Pancreas (tissue), 10 donors: ENCODE measurements at regions not wholly inside any gene's neighbourhood (a gene's known extent, or its start where the extent isn't known, plus 50 kb on each side); places are given as distances from the start of the nearest gene placed in this dataset.

Experiments used
- ATAC-seq, 4 donors: fragments of 200-7000 bp; cut with Tn5 transposase; one replicate each; pipeline versions ENCODE4 v1.8.0 to v1.9.1; 2020; ENCODE audit warnings: mild to moderate bottlenecking in 4 of 4, moderate library complexity in 4 of 4
- DNase-seq, 6 donors: peaks; one replicate each; pipeline ENCODE4 v3.0.0-alpha.2; 2020
- FAIRE-seq: peaks from 2 replicates; lab custom pipeline; 2012; peaks lifted over from hg19 to GRCh38; lab: Jason Lieb, UNC
- H3K27ac ChIP-seq, 4 donors: fragments of 200-600 bp; sonication (generic); 1 replicate in 3 of 4; 2 replicates in 1 of 4; pipeline versions ENCODE4 v1.5.0 to v1.8.0; 2020
- H3K27me3 ChIP-seq, 4 donors: fragments of 200-600 bp; one replicate each; pipeline ENCODE4 v1.8.0; 2021
- H3K36me3 ChIP-seq, 3 donors: fragments of 200-600 bp; sonication (generic) in 1 of 3; one replicate each; pipeline versions ENCODE4 v1.5.0 to v1.8.0; 2020 to 2021
- H3K4me1 ChIP-seq, 3 donors: fragments of 200-600 bp; one replicate each; pipeline ENCODE4 v1.8.0; 2021
- H3K4me3 ChIP-seq, 4 donors: fragments of 200-600 bp; sonication (generic) in 2 of 4; one replicate each; pipeline versions ENCODE4 v1.5.0 to v1.8.0; 2020 to 2021
- H3K9me3 ChIP-seq, 4 donors: fragments of 200-600 bp; one replicate each; pipeline ENCODE4 v1.8.0; 2021
- CTCF ChIP-seq, 4 donors: fragments of 200-600 bp; sonication (generic) in 3 of 4; IDR thresholded peaks; one replicate each; pipeline versions ENCODE4 v1.5.0 to v1.8.0; 2021; ENCODE audit warnings: antibody characterized with exemption in 4 of 4
- WGBS, 2 donors: extraction: QIAGEN DNeasy Blood & Tissue Kit; methylation state at CpG; one replicate each; pipeline ENCODE4 v1.1.7; 2013; 5-methylcytosine and 5-hydroxymethylcytosine counted together
- intact Hi-C, 3 donors: fragments of 100-400 bp; cut with DNase I; formaldehyde crosslinking; loops; one replicate each; pipeline versions ENCODE4 v1.11.1 to v1.14.2; 2022
- donor health status: healthy with polysubstance abuse.
- donor health status: DM: no; HTN: no; CAD: no; lungs with moderate emphysema.
- donor health status: DM: no; HTN: no; CAD: no.
- donor health status: control.
- donor health status: control.
- donor health status: Bipolar disorder and iron deficiency.
- donor health status: DM: yes; HTN: yes; CAD: no.
- donor health status: DM: no; HTN: no; CAD: no.
- donor health status: DM: no; HTN: no; CAD: no.
- donor health status: DM: yes; HTN: yes; CAD: no.

- H3K9me3 ChIP-seq: no peaks in the 10 kb centered on the region
- H3K27ac ChIP-seq: no peak overlapping the region
- no peak for TF ChIP-seq CTCF (IDR thresholded peaks at IDR 0.05)
- ATAC-seq (peak in 3 of 4 donors; percentile 70 to 74 (median 73)), DNase-seq (peak; percentile 31 to 74 (median 60)), FAIRE-seq (no peak)
- intact Hi-C loops: no loop called here
- H3K4me1 ChIP-seq: no peaks in the 10 kb centered on the region
- H3K4me3 ChIP-seq: no peak overlapping the region
- no peaks in the 10 kb centered on the region for H3K36me3 ChIP-seq
- 31 to 42% methylated on average over 3 of the region's 3 CpGs for WGBS, 2 donors
- no peaks in the 10 kb centered on the region for H3K27me3 ChIP-seq
Observed at GRCh38 chr5:125198270-125198974, 452.0 kb upstream of the ZNF608 start.

- no peaks in the 10 kb centered on the region for H3K36me3 ChIP-seq
- ATAC-seq: no peak
- no peaks in the 10 kb centered on the region for H3K4me1 ChIP-seq
- H3K27me3 ChIP-seq: no peaks in the 10 kb centered on the region
- H3K9me3 ChIP-seq: no peaks in the 10 kb centered on the region
- no peak for TF ChIP-seq CTCF (IDR thresholded peaks at IDR 0.05)
- H3K27ac ChIP-seq: no peak overlapping the region
- FAIRE-seq: no peak
- 79 to 82% methylated on average over 2 of the region's 2 CpGs for WGBS, 2 donors
- DNase-seq: no peak
- intact Hi-C loops: no loop called here
- no peak overlapping the region for H3K4me3 ChIP-seq
Observed at GRCh38 chr5:125199373-125199772, 452.9 kb upstream of the ZNF608 start.

GRCh38 chr5:125199968-125200865 is 453.8 kb upstream of the ZNF608 start:
- no peak for TF ChIP-seq CTCF (IDR thresholded peaks at IDR 0.05)
- no peaks in the 10 kb centered on the region for H3K27me3 ChIP-seq
- ATAC-seq: peak in 3 of 4 donors; percentile 25 to 62 (median 60)
- H3K36me3 ChIP-seq: no peaks in the 10 kb centered on the region
- intact Hi-C loops: no loop called here
- DNase-seq: no peak
- no peaks in the 10 kb centered on the region for H3K9me3 ChIP-seq
- peak overlapping the region in 1 of 4 donors; percentile 5 for H3K4me3 ChIP-seq
- no peak overlapping the region for H3K27ac ChIP-seq
- no peak for FAIRE-seq
- no peaks in the 10 kb centered on the region for H3K4me1 ChIP-seq
- WGBS, 2 donors: 44 to 54% methylated on average over 17 of the region's 17 CpGs

- H3K4me1 ChIP-seq: no peaks in the 10 kb centered on the region
- H3K27me3 ChIP-seq: no peaks in the 10 kb centered on the region
- no peak for ATAC-seq
- no peak for FAIRE-seq
- DNase-seq: no peak
- H3K9me3 ChIP-seq: no peaks in the 10 kb centered on the region
- intact Hi-C loops: no loop called here
- peak overlapping the region in 1 of 4 donors; percentile 5 for H3K4me3 ChIP-seq
- 71 to 76% methylated on average over 5 of the region's 5 CpGs for WGBS, 2 donors
- TF ChIP-seq CTCF (IDR thresholded peaks at IDR 0.05): no peak
- no peaks in the 10 kb centered on the region for H3K36me3 ChIP-seq
- H3K27ac ChIP-seq: no peak overlapping the region
Observed at GRCh38 chr5:125200866-125201373, 454.5 kb upstream of the ZNF608 start.
